Ovary (tissue), 3 donors: ENCODE measurements at regions not wholly inside any gene's neighbourhood (a gene's known extent, or its start where the extent isn't known, plus 50 kb on each side); places are given as distances from the start of the nearest gene placed in this dataset.

ENCODE experiments used
- CTCF ChIP-seq, 3 donors: fragments of 450-650 bp in 2 of 3; fragments of 200-600 bp in 1 of 3; IDR thresholded peaks; one replicate each; pipeline versions ENCODE4 v1.5.1 to v1.8.0; 2016 to 2022; ENCODE audit warnings: antibody characterized with exemption in 3 of 3, mild to moderate bottlenecking in 1 of 3
- POLR2A ChIP-seq: fragments of 450-650 bp; IDR thresholded peaks from one replicate; pipeline ENCODE4 v1.6.1; 2017; ENCODE audit warnings: antibody characterized with exemption, mild to moderate bottlenecking, moderate library complexity
- donor health status: DM: no; HTN: no; CAD: no.

- TF ChIP-seq POLR2A (no peak), CTCF (IDR thresholded peaks at IDR 0.05) (no peak)
These were observed 97.6 kb downstream of the FAM50B start for GRCh38 chr6:3946778-3947177.
